DOHH2 (cell line): ENCODE measurements at regions not wholly inside any gene's neighbourhood (a gene's known extent, or its start where the extent isn't known, plus 50 kb on each side); places are given as distances from the start of the nearest gene placed in this dataset.

Experiments
- H3F3A ChIP-seq: fragments of 200-600 bp; sonication (generic), shearing (Covaris generic); 2 replicates; pipeline ENCODE4 v1.6.0; 2016; ENCODE audit warnings: antibody characterized with exemption, mild to moderate bottlenecking; ENCODE audit not compliant: control insufficient read depth, insufficient read depth
- H3K27ac ChIP-seq: fragments of 200-600 bp; sonication (generic); 2 replicates; pipeline ENCODE4 v1.5.1; 2014; ENCODE audit warnings: low read depth, mild to moderate bottlenecking, low read length, moderate library complexity
- H3K27me3 ChIP-seq: fragments of 200-600 bp; sonication (generic); 2 replicates; pipeline ENCODE4 v1.6.1; 2014; ENCODE audit warnings: mild to moderate bottlenecking, low read length, mixed read lengths; ENCODE audit not compliant: control insufficient read depth
- H3K36me3 ChIP-seq: fragments of 200-600 bp; sonication (generic); 2 replicates; pipeline ENCODE4 v1.6.1; 2014; ENCODE audit warnings: mild to moderate bottlenecking, low read length, moderate library complexity, mixed read lengths; ENCODE audit not compliant: control insufficient read depth
- H3K4me1 ChIP-seq: fragments of 200-600 bp; sonication (generic); 2 replicates; pipeline ENCODE4 v1.6.1; 2014; ENCODE audit warnings: mild to moderate bottlenecking, low read length, mixed read lengths; ENCODE audit not compliant: control insufficient read depth
- H3K4me2 ChIP-seq: fragments of 200-600 bp; sonication (generic); 2 replicates; pipeline ENCODE4 v1.6.0; 2014; ENCODE audit warnings: mild to moderate bottlenecking, low read length, moderate library complexity
- H3K4me3 ChIP-seq: fragments of 200-600 bp; sonication (generic); 2 replicates; pipeline ENCODE4 v1.5.1; 2014; ENCODE audit warnings: mild to moderate bottlenecking, low read length, mixed read lengths
- H3K79me2 ChIP-seq: fragments of 200-600 bp; sonication (generic); 2 replicates; pipeline ENCODE4 v1.6.1; 2014; ENCODE audit warnings: mild to moderate bottlenecking, low read length, mixed read lengths; ENCODE audit not compliant: control insufficient read depth
- H3K9me2 ChIP-seq: fragments of 200-600 bp; sonication (generic); replicated peaks from 2 replicates; pipeline ENCODE4 v1.6.1; 2014; ENCODE audit warnings: mild to moderate bottlenecking, low read length, mixed read lengths; ENCODE audit not compliant: control insufficient read depth
- H3K9me3 ChIP-seq: fragments of 200-600 bp; sonication (generic); 2 replicates; pipeline ENCODE4 v1.6.1; 2014; ENCODE audit warnings: antibody characterized with exemption, low read length, mixed read lengths; ENCODE audit not compliant: control insufficient read depth, insufficient read depth
- H4K20me1 ChIP-seq: fragments of 200-600 bp; sonication (generic); 2 replicates; pipeline ENCODE4 v1.6.0; 2014; ENCODE audit warnings: low read depth, mild to moderate bottlenecking, antibody characterized with exemption, low read length, moderate library complexity; ENCODE audit not compliant: control insufficient read depth, insufficient read depth
- CTCF ChIP-seq: fragments of 200-600 bp; sonication (generic); IDR thresholded peaks from one replicate; pipeline ENCODE4 v1.5.1; 2014; ENCODE audit warnings: antibody characterized with exemption, mild to moderate bottlenecking, low read depth, low read length; ENCODE audit not compliant: poor library complexity, severe bottlenecking
- EZH2phosphoT487 ChIP-seq: fragments of 200-600 bp; sonication (generic); IDR thresholded peaks from 2 replicates; pipeline ENCODE4 v1.6.1; 2017; ENCODE audit warnings: borderline replicate concordance, mild to moderate bottlenecking, antibody characterized with exemption, low read length, moderate library complexity, mixed read lengths

GRCh38 chr7:46147871-46148270 is 226.8 kb upstream of the IGFBP3 start:
- no peak for TF ChIP-seq EZH2phosphoT487
- no peak for TF ChIP-seq CTCF
- no peaks in the 10 kb centered on the region for H3K27me3 ChIP-seq
- no peak overlapping the region for H3K27ac ChIP-seq
- H3K36me3 ChIP-seq: no peaks in the 10 kb centered on the region
- no peaks in the 10 kb centered on the region for H3K4me1 ChIP-seq
- no peaks in the 10 kb centered on the region; the same call in 1 of the 2 replicates for H3K9me2 ChIP-seq
- H3F3A ChIP-seq: no peaks in the 10 kb centered on the region
- H3K79me2 ChIP-seq: no peaks in the 10 kb centered on the region
- no peak overlapping the region for H3K4me2 ChIP-seq
- H4K20me1 ChIP-seq: no peaks in the 10 kb centered on the region
- no peak overlapping the region for H3K4me3 ChIP-seq
- H3K9me3 ChIP-seq: no peaks in the 10 kb centered on the region

GRCh38 chr7:46146454-46147255 is 225.6 kb upstream of the IGFBP3 start:
- no peak overlapping the region for H3K4me2 ChIP-seq
- no peaks in the 10 kb centered on the region for H3K9me3 ChIP-seq
- no peak overlapping the region for H3K4me3 ChIP-seq
- H3F3A ChIP-seq: no peaks in the 10 kb centered on the region
- no peaks in the 10 kb centered on the region for H3K4me1 ChIP-seq
- H3K9me2 ChIP-seq: no peaks in the 10 kb centered on the region; the same call in 1 of the 2 replicates
- no peaks in the 10 kb centered on the region for H4K20me1 ChIP-seq
- H3K36me3 ChIP-seq: no peaks in the 10 kb centered on the region
- H3K27ac ChIP-seq: no peak overlapping the region
- TF ChIP-seq EZH2phosphoT487: no peak
- TF ChIP-seq CTCF: no peak
- no peaks in the 10 kb centered on the region for H3K79me2 ChIP-seq
- H3K27me3 ChIP-seq: no peaks in the 10 kb centered on the region

- no peak overlapping the region for H3K27ac ChIP-seq
- H3K79me2 ChIP-seq: no peaks in the 10 kb centered on the region
- no peaks in the 10 kb centered on the region; the same call in 1 of the 2 replicates for H3K9me2 ChIP-seq
- H3K36me3 ChIP-seq: no peaks in the 10 kb centered on the region
- H3F3A ChIP-seq: no peaks in the 10 kb centered on the region
- H3K4me1 ChIP-seq: no peaks in the 10 kb centered on the region
- no peaks in the 10 kb centered on the region for H3K9me3 ChIP-seq
- no peak overlapping the region for H3K4me2 ChIP-seq
- TF ChIP-seq EZH2phosphoT487 (no peak), CTCF (no peak)
- H3K4me3 ChIP-seq: no peak overlapping the region
- H3K27me3 ChIP-seq: no peaks in the 10 kb centered on the region
- no peaks in the 10 kb centered on the region for H4K20me1 ChIP-seq
Measured at GRCh38 chr7:46145412-46145811, 224.3 kb upstream of the IGFBP3 start.
